NCI-H146 treated with DMSO at 0.1 percent for 48 hours (cell line): ENCODE measurements at regions not wholly inside any gene's neighbourhood (a gene's known extent, or its start where the extent isn't known, plus 50 kb on each side); places are given as distances from the start of the nearest gene placed in this dataset.

Experiments used
- DNase-seq: peaks from one replicate; lab custom pipeline; 2025; ENCODE audit not compliant: unreplicated experiment; lab: John Stamatoyannopoulos, UW

GRCh38 chr1:112788054-112788453 is 72.9 kb upstream of the PPM1J start:
- no peak for DNase-seq

- DNase-seq: no peak
Measured at GRCh38 chr1:112783059-112783458, 67.9 kb upstream of the PPM1J start.

- no peak for DNase-seq
Measured at GRCh38 chr1:112779665-112780526, 64.8 kb upstream of the PPM1J start.

DNA sequence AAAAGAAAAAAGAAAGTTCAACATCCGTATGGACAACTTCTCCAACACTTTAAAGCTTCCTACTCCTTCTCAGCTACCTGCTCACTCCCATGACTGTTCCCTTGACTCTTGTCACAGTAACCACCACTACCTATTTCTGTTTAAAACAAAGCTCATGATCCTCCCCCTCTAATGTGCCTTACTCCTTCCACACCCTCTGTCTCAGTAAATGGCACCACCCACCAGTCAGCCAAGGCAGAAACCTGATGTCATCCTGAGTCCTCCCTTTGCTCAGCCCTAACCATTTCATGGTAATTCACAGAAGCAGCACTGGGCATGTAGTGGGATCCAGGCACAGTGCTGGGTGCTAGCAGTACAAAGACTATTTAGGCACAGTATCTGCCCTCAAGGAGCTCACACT is 63.0 kb upstream of the PPM1J start:
- DNase-seq: no peak

GRCh38 chr1:112776688-112777087 is 61.6 kb upstream of the PPM1J start:
- DNase-seq: no peak

DNA sequence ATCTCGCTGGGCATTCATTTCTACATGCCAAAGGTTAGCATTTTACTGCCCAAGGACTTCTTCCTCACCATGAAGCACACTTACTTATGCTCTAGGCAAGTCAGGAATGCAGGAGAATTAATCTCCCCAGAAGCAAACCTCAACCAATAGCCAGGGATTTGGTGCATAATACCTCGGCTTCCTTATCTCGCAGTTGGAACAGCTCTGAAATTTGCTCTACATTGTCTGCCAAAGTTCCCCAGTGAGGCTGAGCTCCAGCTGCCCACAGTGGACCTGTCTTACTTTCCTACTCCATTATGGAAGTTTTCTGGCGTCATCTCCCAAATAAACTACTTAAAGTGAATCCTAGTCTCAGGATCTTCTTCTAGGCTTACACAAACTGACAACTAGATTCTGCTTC is 57.6 kb upstream of the PPM1J start:
- DNase-seq: no peak

- DNase-seq: no peak
Measured at GRCh38 chr1:112770724-112771123, 55.6 kb upstream of the PPM1J start.

GRCh38 chr1:112769611-112770010 is 54.5 kb upstream of the PPM1J start:
- DNase-seq: no peak

GRCh38 chr1:112767646-112768045 is 52.5 kb upstream of the PPM1J start:
- no peak for DNase-seq
